SK-N-SH treated with all-trans-retinoic acid at 6 μM for 48 hours (cell line): ENCODE measurements at regions not wholly inside any gene's neighbourhood (a gene's known extent, or its start where the extent isn't known, plus 50 kb on each side); places are given as distances from the start of the nearest gene placed in this dataset.

Source experiments
- BACH2 ChIP-seq: fragments of 250-450 bp; sonication (Bioruptor Pico); IDR thresholded peaks from 2 replicates; pipeline ENCODE4 v1.9.0; 2021; ENCODE audit warnings: mild to moderate bottlenecking, borderline replicate concordance
- OSR1 ChIP-seq: fragments of 250-450 bp; sonication (Bioruptor Pico); IDR thresholded peaks from 2 replicates; pipeline ENCODE4 v1.8.0; 2022; ENCODE audit warnings: moderate library complexity, mild to moderate bottlenecking, inconsistent platforms
- PATZ1 ChIP-seq: fragments of 250-450 bp; sonication (Bioruptor Pico); IDR thresholded peaks from 2 replicates; pipeline ENCODE4 v1.8.0; 2020; ENCODE audit warnings: mild to moderate bottlenecking, moderate library complexity, borderline replicate concordance
- RARB ChIP-seq: fragments of 250-450 bp; sonication (Bioruptor Pico); IDR thresholded peaks from 2 replicates; pipeline ENCODE4 v1.8.0; 2021; ENCODE audit warnings: mild to moderate bottlenecking, moderate library complexity
- ZNF565 ChIP-seq: fragments of 450-650 bp; formaldehyde crosslinking; conservative IDR thresholded peaks from 2 replicates; pipeline ENCODE4 v1.5.0; 2020; ENCODE audit warnings: low read depth, mild to moderate bottlenecking, moderate library complexity
- TF ChIP-seq, protein P1 (sequence below): fragments of 250-450 bp; sonication (Bioruptor Pico); IDR thresholded peaks from 2 replicates; pipeline ENCODE4 v1.5.1; 2021; ENCODE audit warnings: mild to moderate bottlenecking, moderate library complexity

- TF ChIP-seq, protein P1, sequence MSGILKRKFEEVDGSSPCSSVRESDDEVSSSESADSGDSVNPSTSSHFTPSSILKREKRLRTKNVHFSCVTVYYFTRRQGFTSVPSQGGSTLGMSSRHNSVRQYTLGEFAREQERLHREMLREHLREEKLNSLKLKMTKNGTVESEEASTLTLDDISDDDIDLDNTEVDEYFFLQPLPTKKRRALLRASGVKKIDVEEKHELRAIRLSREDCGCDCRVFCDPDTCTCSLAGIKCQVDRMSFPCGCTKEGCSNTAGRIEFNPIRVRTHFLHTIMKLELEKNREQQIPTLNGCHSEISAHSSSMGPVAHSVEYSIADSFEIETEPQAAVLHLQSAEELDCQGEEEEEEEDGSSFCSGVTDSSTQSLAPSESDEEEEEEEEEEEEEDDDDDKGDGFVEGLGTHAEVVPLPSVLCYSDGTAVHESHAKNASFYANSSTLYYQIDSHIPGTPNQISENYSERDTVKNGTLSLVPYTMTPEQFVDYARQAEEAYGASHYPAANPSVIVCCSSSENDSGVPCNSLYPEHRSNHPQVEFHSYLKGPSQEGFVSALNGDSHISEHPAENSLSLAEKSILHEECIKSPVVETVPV (CRISPR knock-in tag) = no peak
- TF ChIP-seq RARB (CRISPR knock-in tag) (no peak), ZNF565 (CRISPR knock-in tag) (no peak), PATZ1 (CRISPR knock-in tag) (no peak), OSR1 (CRISPR knock-in tag) (no peak), BACH2 (CRISPR knock-in tag) (no peak)
These were observed 336.1 kb downstream of the GBE1 start for GRCh38 chr3:81425198-81425868.
